CD14-positive monocyte (primary cell): ENCODE measurements at regions not wholly inside any gene's neighbourhood (a gene's known extent, or its start where the extent isn't known, plus 50 kb on each side); places are given as distances from the start of the nearest gene placed in this dataset.

ENCODE experiments used
- DNase-seq, 3 donors: peaks; one replicate each; pipeline ENCODE4 v3.0.0-alpha.2; 2011 to 2022
- H2AFZ ChIP-seq: 2 replicates; pipeline ENCODE4 v1.6.0; 2012; ENCODE audit warnings: mild to moderate bottlenecking, low read depth, low read length, inconsistent platforms; ENCODE audit not compliant: insufficient read depth, poor library complexity, severe bottlenecking
- H3K27ac ChIP-seq, 2 donors: 1 replicate in 1 of 2; 2 replicates in 1 of 2; pipeline ENCODE4 v1.5.1; 2012 to 2013; ENCODE audit warnings: low read length in 2 of 2, control low read depth in 1 of 2, inconsistent platforms in 1 of 2, low read depth in 1 of 2, mild to moderate bottlenecking in 1 of 2
- H3K27me3 ChIP-seq, 2 donors: one replicate each; pipeline versions ENCODE4 v1.6.0 to v1.6.1; 2011 to 2013; ENCODE audit warnings: low read length in 2 of 2; ENCODE audit not compliant: control insufficient read depth in 2 of 2, insufficient read depth in 2 of 2
- H3K36me3 ChIP-seq, 2 donors: replicated peaks in 1 of 2; 1 replicate in 1 of 2; 2 replicates in 1 of 2; pipeline versions ENCODE4 v1.5.1 to v1.6.1; 2012 to 2013; ENCODE audit warnings: low read length in 2 of 2, control low read depth in 1 of 2, inconsistent platforms in 1 of 2, mild to moderate bottlenecking in 1 of 2; ENCODE audit not compliant: insufficient read depth in 2 of 2, control insufficient read depth in 1 of 2
- H3K4me1 ChIP-seq, 2 donors: 1 replicate in 1 of 2; 2 replicates in 1 of 2; pipeline versions ENCODE4 v1.5.1 to v1.6.1; 2012 to 2013; ENCODE audit warnings: low read length in 2 of 2, control low read depth in 1 of 2, inconsistent platforms in 1 of 2, mild to moderate bottlenecking in 1 of 2, moderate library complexity in 1 of 2; ENCODE audit not compliant: insufficient read depth in 2 of 2, control insufficient read depth in 1 of 2
- H3K4me2 ChIP-seq: replicated peaks from 2 replicates; pipeline ENCODE3; 2012; ENCODE audit warnings: low read length, moderate library complexity, mild to moderate bottlenecking; ENCODE audit not compliant: poor library complexity, severe bottlenecking; ENCODE audit errors: extremely low read depth
- H3K4me3 ChIP-seq, 3 experiments: fragments of 200-600 bp in 1 of 3; sonication (generic) in 1 of 3; replicated peaks in 1 of 3; 1 replicate in 2 of 3; 2 replicates in 1 of 3; pipeline ENCODE4 v1.5.1; 2011 to 2013; ENCODE audit warnings: low read length in 3 of 3, mild to moderate bottlenecking in 3 of 3, control low read depth in 2 of 3, low read depth in 2 of 3, inconsistent platforms in 1 of 3, moderate library complexity in 1 of 3
- H3K79me2 ChIP-seq: 2 replicates; pipeline ENCODE4 v1.6.0; 2012; ENCODE audit warnings: mild to moderate bottlenecking, control low read depth, inconsistent platforms, low read length, moderate library complexity; ENCODE audit not compliant: insufficient read depth
- H3K9ac ChIP-seq: 2 replicates; pipeline ENCODE4 v1.6.0; 2017; ENCODE audit warnings: low read length, mild to moderate bottlenecking; ENCODE audit not compliant: insufficient read depth, poor library complexity, severe bottlenecking
- H3K9me3 ChIP-seq, 2 donors: replicated peaks in 1 of 2; 1 replicate in 1 of 2; 2 replicates in 1 of 2; pipeline versions ENCODE4 v1.5.1 to v1.6.1; 2012 to 2013; ENCODE audit warnings: low read length in 2 of 2, control low read depth in 1 of 2; ENCODE audit not compliant: control insufficient read depth in 1 of 2, insufficient read depth in 1 of 2
- H4K20me1 ChIP-seq: 2 replicates; pipeline ENCODE4 v1.6.0; 2012; ENCODE audit warnings: mild to moderate bottlenecking, low read length, control low read depth, moderate library complexity; ENCODE audit not compliant: insufficient read depth
- H3K27ac Mint-ChIP-seq, 7 donors: one replicate each; pipeline ENCODE4 v1.8.0; 2020; ENCODE audit warnings: mild to moderate bottlenecking in 7 of 7, mixed read lengths in 7 of 7, moderate library complexity in 6 of 7, inconsistent platforms in 2 of 7
- H3K27me3 Mint-ChIP-seq, 3 donors: one replicate each; pipeline ENCODE4 v1.8.0; 2021 to 2022; ENCODE audit warnings: low read depth in 3 of 3, mild to moderate bottlenecking in 3 of 3, mixed read lengths in 3 of 3, moderate library complexity in 3 of 3, inconsistent platforms in 1 of 3
- H3K36me3 Mint-ChIP-seq, 2 donors: one replicate each; pipeline ENCODE4 v1.8.0; 2020; ENCODE audit warnings: mixed read lengths in 2 of 2, inconsistent platforms in 1 of 2, mild to moderate bottlenecking in 1 of 2
- H3K4me1 Mint-ChIP-seq: one replicate; pipeline ENCODE4 v1.8.0; 2020; ENCODE audit warnings: mild to moderate bottlenecking, mixed read lengths
- H3K4me3 Mint-ChIP-seq, 2 donors: one replicate each; pipeline ENCODE4 v1.8.0; 2020; ENCODE audit warnings: mild to moderate bottlenecking in 2 of 2, mixed read lengths in 2 of 2, moderate library complexity in 1 of 2
- H3K9me3 Mint-ChIP-seq, 7 donors: one replicate each; pipeline ENCODE4 v1.8.0; 2020 to 2022; ENCODE audit warnings: mixed read lengths in 7 of 7, mild to moderate bottlenecking in 6 of 7, moderate library complexity in 6 of 7, inconsistent platforms in 2 of 7
- CTCF ChIP-seq: fragments of 200-600 bp; IDR thresholded peaks from one replicate; pipeline ENCODE4 v1.8.0; 2022; ENCODE audit warnings: antibody characterized with exemption, mild to moderate bottlenecking
- WGBS: methylation state at CpG from one replicate; pipeline ENCODE4 v1.1.5; 2013; ENCODE audit warnings: missing lambda C conversion rate; ENCODE audit not compliant: insufficient coverage; 5-methylcytosine and 5-hydroxymethylcytosine counted together
- intact Hi-C, 2 donors: fragments of 100-400 bp; cut with micrococcal nuclease; formaldehyde crosslinking; loops; one replicate each; pipeline versions ENCODE4 v1.15.0 to v1.15.1; 2023

- no peak for TF ChIP-seq CTCF
- Mint-ChIP-seq H3K4me3 (no peak overlapping the region), H3K27me3 (no peaks in the 10 kb centered on the region), H3K36me3 (no peaks in the 10 kb centered on the region), H3K27ac (no peak overlapping the region), H3K4me1 (no peaks in the 10 kb centered on the region), H3K9me3 (peaks cover 8 to 29% (median 13%) of the 10 kb centered on the region in 7 donors)
- no peak for DNase-seq
- H3K4me2 ChIP-seq, result no peak overlapping the region
- no peaks in the 10 kb centered on the region for H3K79me2 ChIP-seq
- no peak overlapping the region for H3K27ac ChIP-seq
- no peaks in the 10 kb centered on the region for H3K36me3 ChIP-seq
- peaks cover 13 to 15% of the 10 kb centered on the region in 2 donors for H3K9me3 ChIP-seq
- no CpG with 5 or more reads among the region's 1 CpG for WGBS
- H3K4me1 ChIP-seq, result no peaks in the 10 kb centered on the region
- no peak overlapping the region for H3K9ac ChIP-seq
- H2AFZ ChIP-seq, result no peak overlapping the region
- H4K20me1 ChIP-seq, result no peaks in the 10 kb centered on the region
- intact Hi-C loops, result no loop called here
- no peak overlapping the region for H3K4me3 ChIP-seq
- no peaks in the 10 kb centered on the region for H3K27me3 ChIP-seq
Observed at GRCh38 chr2:183455056-183455455, 330.8 kb downstream of the NUP35 start.

GRCh38 chr2:183456177-183456576 lies 331.9 kb downstream of the NUP35 start:
- H3K9ac ChIP-seq, result no peak overlapping the region
- Mint-ChIP-seq H3K27me3 (no peaks in the 10 kb centered on the region), H3K27ac (no peak overlapping the region), H3K36me3 (no peaks in the 10 kb centered on the region), H3K9me3 (peaks cover 6 to 29% (median 11%) of the 10 kb centered on the region in 7 donors), H3K4me3 (no peak overlapping the region), H3K4me1 (no peaks in the 10 kb centered on the region)
- H4K20me1 ChIP-seq, result no peaks in the 10 kb centered on the region
- 100% methylated on average over 1 of the region's 4 CpGs for WGBS
- no peak overlapping the region for H3K4me2 ChIP-seq
- H3K4me3 ChIP-seq, result no peak overlapping the region
- no peak for TF ChIP-seq CTCF
- no peaks in the 10 kb centered on the region for H3K27me3 ChIP-seq
- H3K36me3 ChIP-seq, result no peaks in the 10 kb centered on the region
- intact Hi-C loops, result no loop called here
- no peaks in the 10 kb centered on the region for H3K79me2 ChIP-seq
- no peak for DNase-seq
- H3K9me3 ChIP-seq, result peaks cover 13 to 15% of the 10 kb centered on the region in 2 donors
- H3K27ac ChIP-seq, result no peak overlapping the region
- H2AFZ ChIP-seq, result no peak overlapping the region
- no peaks in the 10 kb centered on the region for H3K4me1 ChIP-seq
